ENCODE measurements at regions not wholly inside any gene's neighbourhood (a gene's known extent, or its start where the extent isn't known, plus 50 kb on each side); places are given as distances from the start of the nearest gene placed in this dataset.
"Not testable (repeated sequence)": the region's sequence is repeated elsewhere in the genome, so short reads cannot be mapped to it uniquely, and the experiment has no call there.

- Histone ChIP-seq H3K4me1 (peaks cover 0 to 5% of the 10 kb centered on the region in 2 donors), H3K36me3 (no peaks in the 10 kb centered on the region), H3K27ac (no peak overlapping the region), H3K9me3 (no peaks in the 10 kb centered on the region), H3K4me3 (no peak overlapping the region), H3K27me3 (no peaks in the 10 kb centered on the region)
- intact Hi-C loops (cut with DNase I; ENCODE audit: low total_unique reads) = no loop called here
- DNase-seq = no peak
- no peak for TF ChIP-seq POLR2A (IDR thresholded peaks at IDR 0.05)
- TF ChIP-seq CTCF (IDR thresholded peaks at IDR 0.05) = no peak
Measured at GRCh38 chr1:235054466-235054865, 74.2 kb downstream of the TOMM20 start.

GRCh38 chr1:235052067-235053008 is 76.3 kb downstream of the TOMM20 start:
- H3K4me3 ChIP-seq = no peak overlapping the region
- intact Hi-C loops (cut with DNase I; ENCODE audit: low total_unique reads) = no loop called here
- H3K36me3 ChIP-seq = no peaks in the 10 kb centered on the region
- H3K9me3 ChIP-seq = no peaks in the 10 kb centered on the region
- peaks cover 3 to 8% of the 10 kb centered on the region in 2 donors for H3K4me1 ChIP-seq
- DNase-seq = no peak
- H3K27me3 ChIP-seq = no peaks in the 10 kb centered on the region
- TF ChIP-seq POLR2A (IDR thresholded peaks at IDR 0.05) (no peak), CTCF (IDR thresholded peaks at IDR 0.05) (no peak)
- H3K27ac ChIP-seq = no peak overlapping the region

- no peak for DNase-seq
- H3K4me3 ChIP-seq = no peak overlapping the region
- H3K36me3 ChIP-seq = no peaks in the 10 kb centered on the region
- intact Hi-C loops (cut with DNase I; ENCODE audit: low total_unique reads) = no loop called here
- H3K9me3 ChIP-seq = no peaks in the 10 kb centered on the region
- H3K4me1 ChIP-seq = peaks cover 9 to 11% of the 10 kb centered on the region in 2 donors
- no peak for TF ChIP-seq CTCF (IDR thresholded peaks at IDR 0.05)
- TF ChIP-seq POLR2A (IDR thresholded peaks at IDR 0.05) = no peak
- peak overlapping the region in 1 of 2 donors; percentile 8 for H3K27ac ChIP-seq
- no peaks in the 10 kb centered on the region for H3K27me3 ChIP-seq
Measured at GRCh38 chr1:235051521-235051920, 77.1 kb downstream of the TOMM20 start.

- H3K4me1 ChIP-seq = peaks cover 9 to 11% of the 10 kb centered on the region in 2 donors
- H3K9me3 ChIP-seq = no peaks in the 10 kb centered on the region
- no peak for TF ChIP-seq POLR2A (IDR thresholded peaks at IDR 0.05)
- TF ChIP-seq CTCF (IDR thresholded peaks at IDR 0.05) = no peak
- intact Hi-C loops (cut with DNase I; ENCODE audit: low total_unique reads) = no loop called here
- H3K27me3 ChIP-seq = no peaks in the 10 kb centered on the region
- no peaks in the 10 kb centered on the region for H3K36me3 ChIP-seq
- H3K4me3 ChIP-seq = no peak overlapping the region
- DNase-seq = no peak
- peak overlapping the region in 1 of 2 donors; percentile 8 for H3K27ac ChIP-seq
Measured at GRCh38 chr1:235050911-235051360, 77.7 kb downstream of the TOMM20 start.

GRCh38 chr1:235049716-235050378 is 78.8 kb downstream of the TOMM20 start:
- DNase-seq; H3K36me3 ChIP-seq; intact Hi-C loops (cut with DNase I; ENCODE audit: low total_unique reads); H3K9me3 ChIP-seq; H3K27me3 ChIP-seq; H3K4me3 ChIP-seq: not testable (repeated sequence)
- Histone ChIP-seq H3K27ac (peak overlapping the region; percentile 95 to 96), H3K4me1 (peaks cover 9 to 11% of the 10 kb centered on the region in 2 donors)

All from uterus (tissue), 3 donors.